GM12878 (cell line): ENCODE measurements at regions not wholly inside any gene's neighbourhood (a gene's known extent, or its start where the extent isn't known, plus 50 kb on each side); places are given as distances from the start of the nearest gene placed in this dataset.

Experiments used
- BRCA1 ChIP-seq: IDR thresholded peaks from 2 replicates; pipeline ENCODE4 v1.6.1; 2011; ENCODE audit warnings: low read depth, low read length, improper control_type of control experiment
- ESRRA ChIP-seq: IDR thresholded peaks from 2 replicates; pipeline ENCODE4 v1.6.1; 2012; ENCODE audit warnings: mild to moderate bottlenecking, low read length, improper control_type of control experiment
- HDAC2 ChIP-seq: fragments of 200-600 bp; sonication (generic); IDR thresholded peaks from 2 replicates; pipeline ENCODE4 v1.6.1; 2017
- JUND ChIP-seq: IDR thresholded peaks from 2 replicates; pipeline ENCODE4 v1.6.1; 2012; ENCODE audit warnings: low read depth, mild to moderate bottlenecking, low read length, improper control_type of control experiment, moderate library complexity
- NFYB ChIP-seq: IDR thresholded peaks from 2 replicates; pipeline ENCODE4 v1.6.1; 2011; ENCODE audit warnings: low read depth, mild to moderate bottlenecking, low read length, improper control_type of control experiment, moderate library complexity; ENCODE audit not compliant: insufficient read depth
- POLR2AphosphoS5 ChIP-seq: IDR thresholded peaks from 2 replicates; pipeline ENCODE4 v1.6.1; 2011; ENCODE audit warnings: mild to moderate bottlenecking, low read length, inconsistent platforms
- SMARCA5 ChIP-seq: fragments of 450-650 bp; IDR thresholded peaks from 2 replicates; pipeline ENCODE4 v1.6.1; 2017; ENCODE audit warnings: mild to moderate bottlenecking
- SMC3 ChIP-seq: IDR thresholded peaks from 2 replicates; pipeline ENCODE4 v1.6.1; 2011; ENCODE audit warnings: low read length, improper control_type of control experiment, borderline replicate concordance
- TCF7 ChIP-seq: IDR thresholded peaks from 2 replicates; pipeline ENCODE4 v1.6.1; 2014; ENCODE audit warnings: antibody characterized with exemption, borderline replicate concordance
- ZNF274 ChIP-seq: IDR thresholded peaks from one replicate; pipeline ENCODE4 v1.8.0; 2011; ENCODE audit not compliant: insufficient read length, insufficient read depth
- TF ChIP-seq, protein P1 (sequence below), 3 experiments: IDR thresholded peaks in 2 of 3; conservative IDR thresholded peaks in 1 of 3; 2 replicates each; pipeline ENCODE4 v1.5.1; 2011; ENCODE audit warnings: low read depth in 3 of 3, low read length in 3 of 3, mild to moderate bottlenecking in 3 of 3, control low read depth in 2 of 3, moderate library complexity in 2 of 3, inconsistent platforms in 1 of 3, mixed read lengths in 1 of 3; ENCODE audit not compliant: control insufficient read depth in 2 of 3, insufficient read depth in 1 of 3; ENCODE audit errors: extremely low read depth in 1 of 3
- TF ChIP-seq, protein P2 (sequence below): IDR thresholded peaks from 2 replicates; pipeline ENCODE4 v1.6.1; 2012; ENCODE audit warnings: low read depth, low read length, improper control_type of control experiment

- TF ChIP-seq HDAC2 = no peak
- no peak for TF ChIP-seq SMC3
- TF ChIP-seq, protein P1, sequence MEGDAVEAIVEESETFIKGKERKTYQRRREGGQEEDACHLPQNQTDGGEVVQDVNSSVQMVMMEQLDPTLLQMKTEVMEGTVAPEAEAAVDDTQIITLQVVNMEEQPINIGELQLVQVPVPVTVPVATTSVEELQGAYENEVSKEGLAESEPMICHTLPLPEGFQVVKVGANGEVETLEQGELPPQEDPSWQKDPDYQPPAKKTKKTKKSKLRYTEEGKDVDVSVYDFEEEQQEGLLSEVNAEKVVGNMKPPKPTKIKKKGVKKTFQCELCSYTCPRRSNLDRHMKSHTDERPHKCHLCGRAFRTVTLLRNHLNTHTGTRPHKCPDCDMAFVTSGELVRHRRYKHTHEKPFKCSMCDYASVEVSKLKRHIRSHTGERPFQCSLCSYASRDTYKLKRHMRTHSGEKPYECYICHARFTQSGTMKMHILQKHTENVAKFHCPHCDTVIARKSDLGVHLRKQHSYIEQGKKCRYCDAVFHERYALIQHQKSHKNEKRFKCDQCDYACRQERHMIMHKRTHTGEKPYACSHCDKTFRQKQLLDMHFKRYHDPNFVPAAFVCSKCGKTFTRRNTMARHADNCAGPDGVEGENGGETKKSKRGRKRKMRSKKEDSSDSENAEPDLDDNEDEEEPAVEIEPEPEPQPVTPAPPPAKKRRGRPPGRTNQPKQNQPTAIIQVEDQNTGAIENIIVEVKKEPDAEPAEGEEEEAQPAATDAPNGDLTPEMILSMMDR (IDR thresholded peaks at IDR 0.05 in 2 of 3, conservative IDR thresholded peaks at IDR 0.05 in 1 of 3; ENCODE audit: control insufficient read depth in 2 of 3, extremely low read depth in 1 of 3, insufficient read depth in 1 of 3, low read depth in 3 of 3, low read length in 3 of 3) = no peak
- no peak for TF ChIP-seq ZNF274
- TF ChIP-seq, protein P2, sequence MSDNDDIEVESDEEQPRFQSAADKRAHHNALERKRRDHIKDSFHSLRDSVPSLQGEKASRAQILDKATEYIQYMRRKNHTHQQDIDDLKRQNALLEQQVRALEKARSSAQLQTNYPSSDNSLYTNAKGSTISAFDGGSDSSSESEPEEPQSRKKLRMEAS = no peak
- TF ChIP-seq ESRRA = no peak
- TF ChIP-seq BRCA1 = no peak
- no peak for TF ChIP-seq SMARCA5
- no peak for TF ChIP-seq NFYB
- no peak for TF ChIP-seq JUND
- TF ChIP-seq POLR2AphosphoS5 = no peak
- no peak for TF ChIP-seq TCF7
These were observed 130.7 kb downstream of the SAMD9 start for GRCh38 chr7:92987095-92987494.
